IPS-18a (cell line): ENCODE measurements at regions not wholly inside any gene's neighbourhood (a gene's known extent, or its start where the extent isn't known, plus 50 kb on each side); places are given as distances from the start of the nearest gene placed in this dataset.

Experiments used
- H3K27ac ChIP-seq: one replicate; pipeline ENCODE4 v1.5.1; 2013; ENCODE audit warnings: low read length
- H3K27me3 ChIP-seq: one replicate; pipeline ENCODE4 v1.6.1; 2013; ENCODE audit warnings: mild to moderate bottlenecking, low read length; ENCODE audit not compliant: control insufficient read depth, insufficient read depth
- H3K36me3 ChIP-seq: one replicate; pipeline ENCODE4 v1.6.1; 2013; ENCODE audit warnings: low read depth, low read length; ENCODE audit not compliant: control insufficient read depth
- H3K4me1 ChIP-seq: one replicate; pipeline ENCODE4 v1.6.1; 2013; ENCODE audit warnings: low read depth, low read length; ENCODE audit not compliant: control insufficient read depth
- H3K4me3 ChIP-seq: one replicate; pipeline ENCODE4 v1.5.1; 2013; ENCODE audit warnings: low read length
- H3K9ac ChIP-seq: one replicate; pipeline ENCODE4 v1.6.1; 2013; ENCODE audit warnings: mild to moderate bottlenecking, low read length, moderate library complexity
- H3K9me3 ChIP-seq: one replicate; pipeline ENCODE4 v1.6.1; 2013; ENCODE audit warnings: low read depth, low read length; ENCODE audit not compliant: control insufficient read depth

GRCh38 chr13:107365466-107366215 lies 797.7 kb upstream of the ARGLU1 start:
- no peaks in the 10 kb centered on the region for H3K36me3 ChIP-seq
- H3K27me3 ChIP-seq, result no peaks in the 10 kb centered on the region
- peaks cover 5% of the 10 kb centered on the region for H3K4me1 ChIP-seq
- no peak overlapping the region for H3K27ac ChIP-seq
- H3K9ac ChIP-seq, result no peak overlapping the region
- H3K9me3 ChIP-seq, result no peaks in the 10 kb centered on the region
- H3K4me3 ChIP-seq, result no peak overlapping the region

GRCh38 chr13:107364658-107365057 lies 796.7 kb upstream of the ARGLU1 start:
- Histone ChIP-seq H3K4me1 (peaks cover 5% of the 10 kb centered on the region), H3K36me3 (no peaks in the 10 kb centered on the region), H3K27me3 (no peaks in the 10 kb centered on the region)

GRCh38 chr13:107361666-107362065 lies 793.7 kb upstream of the ARGLU1 start:
- no peaks in the 10 kb centered on the region for H3K27me3 ChIP-seq
- H3K36me3 ChIP-seq, result no peaks in the 10 kb centered on the region

More at GRCh38 chr13:107364658-107365057, 796.7 kb upstream of the ARGLU1 start:
- H3K9ac ChIP-seq, result no peak overlapping the region
- H3K9me3 ChIP-seq, result no peaks in the 10 kb centered on the region
- no peak overlapping the region for H3K4me3 ChIP-seq
- H3K27ac ChIP-seq, result no peak overlapping the region

DNA sequence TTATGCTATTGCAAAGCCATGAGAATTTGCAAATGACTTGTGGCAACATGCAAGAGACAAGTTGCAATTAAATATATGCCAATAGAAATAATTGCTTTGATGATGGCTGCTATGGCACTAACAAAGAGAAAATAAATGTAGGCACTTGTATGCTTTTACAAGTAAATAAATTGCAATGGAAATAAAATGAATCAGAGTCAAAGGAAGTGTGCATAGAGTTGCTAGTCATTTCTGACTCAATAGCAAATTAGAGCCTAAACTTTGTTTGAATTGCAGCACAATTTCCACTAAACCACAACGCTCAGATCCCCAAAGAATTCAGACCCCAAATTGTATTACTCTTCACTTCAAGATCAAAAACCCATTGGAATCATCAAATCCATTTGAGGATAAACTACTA lies 792.1 kb upstream of the ARGLU1 start:
- Histone ChIP-seq H3K4me1 (no peaks in the 10 kb centered on the region), H3K9me3 (no peaks in the 10 kb centered on the region), H3K9ac (no peak overlapping the region), H3K36me3 (no peaks in the 10 kb centered on the region), H3K27me3 (no peaks in the 10 kb centered on the region), H3K27ac (no peak overlapping the region), H3K4me3 (no peak overlapping the region)

More at GRCh38 chr13:107361666-107362065, 793.7 kb upstream of the ARGLU1 start:
- no peak overlapping the region for H3K27ac ChIP-seq
- H3K4me1 ChIP-seq, result no peaks in the 10 kb centered on the region
- no peak overlapping the region for H3K9ac ChIP-seq
- H3K4me3 ChIP-seq, result no peak overlapping the region
- H3K9me3 ChIP-seq, result no peaks in the 10 kb centered on the region

- Histone ChIP-seq H3K4me3 (no peak overlapping the region), H3K27ac (no peak overlapping the region), H3K9me3 (no peaks in the 10 kb centered on the region), H3K4me1 (no peaks in the 10 kb centered on the region), H3K36me3 (no peaks in the 10 kb centered on the region), H3K9ac (no peak overlapping the region), H3K27me3 (no peaks in the 10 kb centered on the region)
Observed at GRCh38 chr13:107358866-107359265, 790.9 kb upstream of the ARGLU1 start.

- H3K4me1 ChIP-seq, result no peaks in the 10 kb centered on the region
- H3K9ac ChIP-seq, result no peak overlapping the region
- H3K27ac ChIP-seq, result no peak overlapping the region
- H3K9me3 ChIP-seq, result no peaks in the 10 kb centered on the region
- no peaks in the 10 kb centered on the region for H3K36me3 ChIP-seq
- H3K4me3 ChIP-seq, result no peak overlapping the region
- H3K27me3 ChIP-seq, result no peaks in the 10 kb centered on the region
Observed at GRCh38 chr13:107351305-107351704, 783.4 kb upstream of the ARGLU1 start.

DNA sequence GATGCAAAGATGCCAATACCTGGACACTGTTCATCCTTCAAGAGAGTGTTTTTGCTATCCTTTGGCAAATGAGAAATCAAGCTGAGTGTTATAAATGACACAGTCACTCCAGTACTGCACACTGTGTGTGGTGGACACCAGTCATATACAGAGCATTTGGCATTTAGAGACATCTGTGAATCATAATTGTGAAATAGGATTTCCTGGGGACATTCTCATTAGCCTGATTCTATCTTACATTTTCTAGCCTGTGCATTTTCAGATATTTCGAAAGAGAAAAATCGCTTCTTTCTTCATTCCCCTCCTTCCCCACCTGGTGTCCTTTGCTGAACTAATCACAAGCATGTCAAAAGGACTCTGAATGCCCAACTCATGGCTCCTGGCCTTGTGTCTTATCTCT lies 781.0 kb upstream of the ARGLU1 start:
- Histone ChIP-seq H3K27me3 (no peaks in the 10 kb centered on the region), H3K9ac (no peak overlapping the region), H3K27ac (no peak overlapping the region), H3K4me1 (no peaks in the 10 kb centered on the region), H3K4me3 (no peak overlapping the region), H3K9me3 (no peaks in the 10 kb centered on the region), H3K36me3 (no peaks in the 10 kb centered on the region)

DNA sequence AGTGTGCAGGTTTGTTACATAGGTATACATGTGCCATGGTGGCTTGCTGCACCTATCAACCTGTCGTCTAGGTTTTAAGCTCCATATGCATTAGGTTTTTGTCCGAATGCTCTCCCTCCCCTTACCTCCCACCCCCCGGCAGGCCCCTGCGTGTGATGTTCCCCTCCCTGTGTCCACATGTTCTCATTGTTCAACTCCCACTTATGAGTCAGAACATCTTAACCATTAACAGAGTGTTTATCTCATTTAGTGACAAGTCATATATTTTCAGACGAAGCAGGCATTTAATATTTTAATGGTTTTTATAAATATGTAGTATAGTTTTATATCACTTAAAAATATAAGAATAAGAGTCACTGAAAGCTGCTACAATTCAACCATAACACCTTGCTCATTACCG lies 780.5 kb upstream of the ARGLU1 start:
- Histone ChIP-seq H3K4me3 (no peak overlapping the region), H3K36me3 (no peaks in the 10 kb centered on the region), H3K27ac (no peak overlapping the region), H3K27me3 (no peaks in the 10 kb centered on the region), H3K9me3 (no peaks in the 10 kb centered on the region), H3K4me1 (no peaks in the 10 kb centered on the region), H3K9ac (no peak overlapping the region)

GRCh38 chr13:107347641-107348369 lies 779.9 kb upstream of the ARGLU1 start:
- Histone ChIP-seq H3K27ac (no peak overlapping the region), H3K36me3 (no peaks in the 10 kb centered on the region), H3K9me3 (no peaks in the 10 kb centered on the region), H3K4me1 (no peaks in the 10 kb centered on the region), H3K9ac (no peak overlapping the region), H3K27me3 (no peaks in the 10 kb centered on the region), H3K4me3 (no peak overlapping the region)

DNA sequence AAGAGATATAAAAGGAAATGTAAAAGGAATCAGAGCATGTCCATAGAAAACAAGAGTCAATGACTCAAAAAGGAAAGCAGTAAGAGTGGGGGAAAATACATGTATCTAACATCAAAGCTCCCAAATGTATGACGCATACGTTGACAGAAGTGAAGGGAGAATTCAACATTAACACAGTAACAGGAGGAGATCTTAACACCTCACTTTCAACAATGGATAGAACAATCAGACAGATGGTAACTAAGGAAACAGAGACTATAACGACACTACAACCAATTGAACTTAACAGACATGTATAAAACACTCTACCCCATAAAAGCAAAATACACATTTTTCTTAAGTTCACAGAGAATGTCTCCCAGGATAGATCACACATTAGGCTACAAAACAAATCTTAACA lies 774.8 kb upstream of the ARGLU1 start:
- H3K27me3 ChIP-seq, result no peaks in the 10 kb centered on the region
- H3K4me1 ChIP-seq, result no peaks in the 10 kb centered on the region
- no peaks in the 10 kb centered on the region for H3K36me3 ChIP-seq
- no peak overlapping the region for H3K27ac ChIP-seq
- no peak overlapping the region for H3K9ac ChIP-seq
- no peak overlapping the region for H3K4me3 ChIP-seq
- no peaks in the 10 kb centered on the region for H3K9me3 ChIP-seq

DNA sequence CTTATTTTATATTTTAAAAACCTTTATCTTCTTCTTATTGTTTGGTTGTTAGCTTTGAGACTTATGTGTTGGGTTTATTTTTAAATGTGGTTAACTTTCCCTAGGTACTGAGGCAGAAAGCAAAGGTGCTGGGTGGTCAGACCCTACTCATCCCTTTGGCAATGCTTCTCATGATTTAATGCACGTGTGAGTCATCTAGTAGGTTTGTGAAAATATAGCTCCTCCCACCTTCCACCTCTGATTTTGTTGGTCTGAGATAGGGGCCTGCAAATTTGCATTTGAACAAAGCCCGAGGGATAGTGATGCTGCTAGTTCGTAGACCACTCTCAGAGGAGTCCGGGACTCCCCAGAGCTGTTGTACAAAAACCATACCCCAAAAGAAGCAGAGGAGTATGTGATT lies 771.3 kb upstream of the ARGLU1 start:
- Histone ChIP-seq H3K27ac (no peak overlapping the region), H3K9me3 (no peaks in the 10 kb centered on the region), H3K27me3 (no peaks in the 10 kb centered on the region), H3K9ac (no peak overlapping the region), H3K4me1 (no peaks in the 10 kb centered on the region), H3K36me3 (no peaks in the 10 kb centered on the region), H3K4me3 (no peak overlapping the region)

DNA sequence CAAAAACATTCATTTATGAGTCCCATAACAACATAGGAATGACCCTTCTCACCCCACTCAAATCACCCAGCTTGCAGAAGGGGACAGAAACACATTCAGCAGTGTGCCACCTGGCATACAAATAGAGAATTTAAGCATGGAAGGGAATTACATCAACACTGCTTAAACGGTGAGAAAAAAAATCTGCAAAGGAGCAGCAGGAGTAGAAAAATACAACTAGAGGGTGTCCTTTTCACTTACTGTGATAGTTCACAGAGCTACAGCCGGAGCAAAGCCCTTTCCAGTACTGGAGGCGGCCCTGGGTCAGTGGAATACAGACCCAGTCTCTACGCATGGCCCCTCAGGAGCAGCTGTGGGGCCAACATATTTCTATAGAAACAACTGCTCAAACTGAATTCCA lies 764.3 kb upstream of the ARGLU1 start:
- no peaks in the 10 kb centered on the region for H3K36me3 ChIP-seq
- H3K4me1 ChIP-seq, result no peaks in the 10 kb centered on the region
- H3K27ac ChIP-seq, result no peak overlapping the region
- H3K4me3 ChIP-seq, result no peak overlapping the region
- no peaks in the 10 kb centered on the region for H3K27me3 ChIP-seq
- H3K9ac ChIP-seq, result no peak overlapping the region
- no peaks in the 10 kb centered on the region for H3K9me3 ChIP-seq
